ENCODE measurements at regions not wholly inside any gene's neighbourhood (a gene's known extent, or its start where the extent isn't known, plus 50 kb on each side); places are given as distances from the start of the nearest gene placed in this dataset.

DNA sequence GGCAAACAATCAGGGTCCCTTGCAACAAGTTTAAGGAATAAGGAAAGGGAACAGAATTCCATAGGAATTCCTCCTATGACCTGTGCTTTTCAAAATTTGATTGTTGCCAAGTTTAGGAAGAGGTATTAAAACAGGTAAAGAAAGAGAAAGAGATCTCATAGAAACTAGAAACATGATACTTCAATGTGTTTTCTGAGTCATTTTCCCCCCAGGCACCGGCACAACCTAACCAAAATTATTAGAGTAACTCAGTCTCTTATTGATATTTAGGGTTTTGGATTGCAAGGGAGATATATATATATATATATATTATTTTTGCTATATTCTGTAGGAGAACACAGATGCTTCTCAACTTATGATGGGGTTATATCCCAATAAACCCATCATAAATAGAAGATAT is 278.0 kb upstream of the DKK2 start:
- H3K4me2 ChIP-seq: no peak overlapping the region
- no peak overlapping the region for H2AFZ ChIP-seq
- no peaks in the 10 kb centered on the region for H4K20me1 ChIP-seq (ENCODE audit: insufficient read depth, poor library complexity, severe bottlenecking)
- no peaks in the 10 kb centered on the region for H3K4me1 ChIP-seq (ENCODE audit: insufficient read depth)
- no peaks in the 10 kb centered on the region for H3K9me3 ChIP-seq (ENCODE audit: low read depth)
- H3K36me3 ChIP-seq (replicated peaks; ENCODE audit: insufficient read depth, low read depth): no peaks in the 10 kb centered on the region
- 95% methylated on average over 1 of the region's 1 CpG for WGBS (ENCODE audit: low lambda C conversion rate, missing lambda C conversion rate)
- no peak for DNase-seq (ENCODE audit: low spot score)
- H3K79me2 ChIP-seq: no peaks in the 10 kb centered on the region
- no peaks in the 10 kb centered on the region for H3K9me2 ChIP-seq (replicated peaks; ENCODE audit: insufficient read depth)
- no peaks in the 10 kb centered on the region for H3K27me3 ChIP-seq
- TF ChIP-seq CTCF (IDR thresholded peaks at IDR 0.05; ENCODE audit: poor library complexity): no peak
- H3K27ac ChIP-seq: no peak overlapping the region
- no peak overlapping the region for H3K4me3 ChIP-seq

GRCh38 chr4:107312366-107312765 is 276.3 kb upstream of the DKK2 start:
- Histone ChIP-seq H3K4me2 (no peak overlapping the region), H3K36me3 (replicated peaks; ENCODE audit: insufficient read depth, low read depth) (no peaks in the 10 kb centered on the region), H4K20me1 (ENCODE audit: insufficient read depth, poor library complexity, severe bottlenecking) (no peaks in the 10 kb centered on the region), H3K9me3 (ENCODE audit: low read depth) (no peaks in the 10 kb centered on the region), H3K9me2 (replicated peaks; ENCODE audit: insufficient read depth) (no peaks in the 10 kb centered on the region), H3K4me1 (ENCODE audit: insufficient read depth) (no peaks in the 10 kb centered on the region), H3K27ac (no peak overlapping the region), H3K79me2 (no peaks in the 10 kb centered on the region), H3K4me3 (no peak overlapping the region), H3K27me3 (no peaks in the 10 kb centered on the region), H2AFZ (no peak overlapping the region)
- WGBS (ENCODE audit: low lambda C conversion rate, missing lambda C conversion rate): 91% methylated on average over 4 of the region's 4 CpGs
- DNase-seq (ENCODE audit: low spot score): no peak
- TF ChIP-seq CTCF (IDR thresholded peaks at IDR 0.05; ENCODE audit: poor library complexity) (no peak), EZH2 (IDR thresholded peaks at IDR 0.05; ENCODE audit: borderline replicate concordance) (no peak), EZH2phosphoT487 (IDR thresholded peaks at IDR 0.05; ENCODE audit: low read depth, severe bottlenecking, unreplicated experiment) (no peak)

DNA sequence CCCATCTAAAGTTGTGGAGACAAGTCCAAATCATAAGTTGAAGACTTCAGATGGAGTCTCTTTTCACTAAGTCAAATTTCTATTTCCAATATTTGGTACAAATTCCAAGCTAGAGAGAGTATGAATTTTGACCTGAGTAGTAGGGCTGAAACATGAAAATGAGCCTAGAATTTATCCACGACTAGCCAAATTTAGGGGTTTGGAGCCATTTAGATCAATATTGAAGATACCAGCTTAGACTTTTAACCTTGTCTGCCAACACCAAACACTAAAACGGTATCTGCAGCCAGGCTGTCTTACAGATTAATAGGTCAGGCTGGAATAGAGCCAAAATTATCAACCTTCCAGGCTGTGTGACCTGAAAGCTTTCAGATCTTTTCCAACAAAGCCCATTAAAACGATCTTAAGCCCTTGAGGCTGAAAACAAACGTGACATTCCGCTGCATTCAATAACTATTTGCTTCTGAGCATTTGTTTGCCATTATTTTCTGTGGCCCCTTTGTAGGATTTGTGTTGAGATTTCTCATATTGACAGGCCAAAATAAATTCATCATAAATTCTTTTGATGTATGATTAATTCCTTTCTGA is 268.7 kb upstream of the DKK2 start:
- no peaks in the 10 kb centered on the region for H4K20me1 ChIP-seq (ENCODE audit: insufficient read depth, poor library complexity, severe bottlenecking)
- no peak overlapping the region for H3K4me2 ChIP-seq
- H3K27me3 ChIP-seq: no peaks in the 10 kb centered on the region
- H3K4me1 ChIP-seq (ENCODE audit: insufficient read depth): no peaks in the 10 kb centered on the region
- no peak overlapping the region for H3K27ac ChIP-seq
- H3K4me3 ChIP-seq: no peak overlapping the region
- no peaks in the 10 kb centered on the region for H3K9me2 ChIP-seq (replicated peaks; ENCODE audit: insufficient read depth)
- WGBS (ENCODE audit: low lambda C conversion rate, missing lambda C conversion rate): 13% methylated on average over 5 of the region's 5 CpGs
- DNase-seq (ENCODE audit: low spot score): no peak
- H3K36me3 ChIP-seq (replicated peaks; ENCODE audit: insufficient read depth, low read depth): no peaks in the 10 kb centered on the region
- TF ChIP-seq CTCF (IDR thresholded peaks at IDR 0.05; ENCODE audit: poor library complexity) (no peak), EZH2 (IDR thresholded peaks at IDR 0.05; ENCODE audit: borderline replicate concordance) (no peak), EZH2phosphoT487 (IDR thresholded peaks at IDR 0.05; ENCODE audit: low read depth, severe bottlenecking, unreplicated experiment) (no peak)
- H3K9me3 ChIP-seq (ENCODE audit: low read depth): no peaks in the 10 kb centered on the region
- no peak overlapping the region for H2AFZ ChIP-seq
- no peaks in the 10 kb centered on the region for H3K79me2 ChIP-seq

- TF ChIP-seq EZH2 (IDR thresholded peaks at IDR 0.05; ENCODE audit: borderline replicate concordance): no peak
- TF ChIP-seq EZH2phosphoT487 (IDR thresholded peaks at IDR 0.05; ENCODE audit: low read depth, severe bottlenecking, unreplicated experiment): no peak
- no peak for TF ChIP-seq CTCF (IDR thresholded peaks at IDR 0.05; ENCODE audit: poor library complexity)
- no peaks in the 10 kb centered on the region for H3K4me1 ChIP-seq (ENCODE audit: insufficient read depth)
- WGBS (ENCODE audit: low lambda C conversion rate, missing lambda C conversion rate): 95% methylated on average over 2 of the region's 2 CpGs
- H4K20me1 ChIP-seq (ENCODE audit: insufficient read depth, poor library complexity, severe bottlenecking): no peaks in the 10 kb centered on the region
- H3K4me3 ChIP-seq: no peak overlapping the region
- H3K27ac ChIP-seq: no peak overlapping the region
- no peaks in the 10 kb centered on the region for H3K36me3 ChIP-seq (replicated peaks; ENCODE audit: insufficient read depth, low read depth)
- H3K79me2 ChIP-seq: no peaks in the 10 kb centered on the region
- H3K27me3 ChIP-seq: no peaks in the 10 kb centered on the region
- H2AFZ ChIP-seq: no peak overlapping the region
- H3K4me2 ChIP-seq: no peak overlapping the region
- H3K9me2 ChIP-seq (replicated peaks; ENCODE audit: insufficient read depth): no peaks in the 10 kb centered on the region
- H3K9me3 ChIP-seq (ENCODE audit: low read depth): no peaks in the 10 kb centered on the region
- DNase-seq (ENCODE audit: low spot score): no peak
Observed at GRCh38 chr4:107299646-107300045, 263.5 kb upstream of the DKK2 start.

Data from hepatocyte (in vitro differentiated cells).